DND-41 (cell line): ENCODE measurements at regions not wholly inside any gene's neighbourhood (a gene's known extent, or its start where the extent isn't known, plus 50 kb on each side); places are given as distances from the start of the nearest gene placed in this dataset.

ENCODE experiments used
- ATAC-seq: fragments of 200-7000 bp; cut with Tn5 transposase; 3 replicates; pipeline ENCODE4 v1.9.1; 2021; ENCODE audit warnings: low read depth; ENCODE audit not compliant: insufficient read depth
- DNase-seq: peaks from one replicate; pipeline ENCODE4 v3.0.0-alpha.2; 2020
- H2AFZ ChIP-seq: 2 replicates; pipeline ENCODE4 v1.6.0; 2012; ENCODE audit warnings: low read depth, low read length
- H3K27ac ChIP-seq: 2 replicates; pipeline ENCODE4 v1.5.1; 2012; ENCODE audit warnings: low read length, inconsistent platforms
- H3K27me3 ChIP-seq: fragments of 200-600 bp; sonication (generic); 2 replicates; pipeline ENCODE4 v1.6.0; 2012; ENCODE audit warnings: low read length, mild to moderate bottlenecking, inconsistent platforms; ENCODE audit not compliant: insufficient read depth, poor library complexity
- H3K36me3 ChIP-seq: 2 replicates; pipeline ENCODE4 v1.5.1; 2012; ENCODE audit warnings: low read length, inconsistent platforms; ENCODE audit not compliant: insufficient read depth
- H3K4me1 ChIP-seq: 2 replicates; pipeline ENCODE4 v1.5.1; 2012; ENCODE audit warnings: mild to moderate bottlenecking, low read length; ENCODE audit not compliant: insufficient read depth
- H3K4me2 ChIP-seq: 2 replicates; pipeline ENCODE4 v1.6.0; 2012; ENCODE audit warnings: mild to moderate bottlenecking, moderate library complexity, low read length, inconsistent platforms; ENCODE audit not compliant: insufficient read depth
- H3K4me3 ChIP-seq, 2 experiments: fragments of 200-600 bp in 1 of 2; shearing (Covaris generic) in 1 of 2; 2 replicates each; pipeline ENCODE4 v1.5.1; 2012 to 2016; ENCODE audit warnings: inconsistent platforms in 2 of 2, low read length in 2 of 2, mild to moderate bottlenecking in 2 of 2, low read depth in 1 of 2, moderate library complexity in 1 of 2
- H3K79me2 ChIP-seq: 2 replicates; pipeline ENCODE4 v1.6.0; 2012; ENCODE audit warnings: low read length, inconsistent platforms; ENCODE audit not compliant: insufficient read depth
- H3K9ac ChIP-seq: 2 replicates; pipeline ENCODE4 v1.6.0; 2012; ENCODE audit warnings: low read depth, mild to moderate bottlenecking, inconsistent platforms, low read length, moderate library complexity
- H3K9me3 ChIP-seq: 2 replicates; pipeline ENCODE4 v1.5.1; 2012; ENCODE audit warnings: low read length, moderate library complexity, mild to moderate bottlenecking, inconsistent platforms; ENCODE audit not compliant: insufficient read depth, severe bottlenecking
- H4K20me1 ChIP-seq: 2 replicates; pipeline ENCODE4 v1.6.0; 2012; ENCODE audit warnings: low read length; ENCODE audit not compliant: insufficient read depth
- CTCF ChIP-seq: IDR thresholded peaks from 2 replicates; pipeline ENCODE4 v1.5.1; 2012; ENCODE audit warnings: borderline replicate concordance, low read length, moderate library complexity, mild to moderate bottlenecking; ENCODE audit not compliant: poor library complexity, severe bottlenecking; ENCODE audit errors: extremely low read depth
- EZH2 ChIP-seq: IDR thresholded peaks from 3 replicates; pipeline ENCODE4 v1.6.1; 2012; ENCODE audit warnings: borderline replicate concordance, low read depth, mild to moderate bottlenecking, moderate library complexity, low read length, inconsistent platforms; ENCODE audit not compliant: severe bottlenecking

GRCh38 chr2:225112362-225113126, 70.3 kb upstream of the DOCK10 start:
- no peak overlapping the region for H3K4me2 ChIP-seq
- no peak for TF ChIP-seq EZH2
- TF ChIP-seq CTCF, result no peak
- no peaks in the 10 kb centered on the region for H3K79me2 ChIP-seq
- no peaks in the 10 kb centered on the region for H3K4me1 ChIP-seq
- ATAC-seq, result no peak
- H3K36me3 ChIP-seq, result no peaks in the 10 kb centered on the region
- no peak overlapping the region for H3K27ac ChIP-seq
- no peaks in the 10 kb centered on the region for H4K20me1 ChIP-seq
- H2AFZ ChIP-seq, result no peak overlapping the region
- H3K9me3 ChIP-seq, result no peaks in the 10 kb centered on the region
- no peak for DNase-seq
- no peak overlapping the region for H3K9ac ChIP-seq
- no peak overlapping the region for H3K4me3 ChIP-seq
- H3K27me3 ChIP-seq, result no peaks in the 10 kb centered on the region

GRCh38 chr2:225108805-225109204, 66.5 kb upstream of the DOCK10 start:
- Histone ChIP-seq H3K4me2 (no peak overlapping the region), H3K9ac (no peak overlapping the region), H2AFZ (no peak overlapping the region), H3K9me3 (no peaks in the 10 kb centered on the region), H3K4me3 (no peak overlapping the region), H4K20me1 (no peaks in the 10 kb centered on the region), H3K27me3 (no peaks in the 10 kb centered on the region), H3K79me2 (no peaks in the 10 kb centered on the region), H3K4me1 (no peaks in the 10 kb centered on the region), H3K27ac (no peak overlapping the region), H3K36me3 (no peaks in the 10 kb centered on the region)
- no peak for ATAC-seq
- DNase-seq, result no peak
- no peak for TF ChIP-seq EZH2
- no peak for TF ChIP-seq CTCF

GRCh38 chr2:225104971-225105370, 62.7 kb upstream of the DOCK10 start:
- DNase-seq, result no peak
- no peak for ATAC-seq
- no peaks in the 10 kb centered on the region for H3K9me3 ChIP-seq
- TF ChIP-seq CTCF (no peak), EZH2 (no peak)
- H3K79me2 ChIP-seq, result no peaks in the 10 kb centered on the region
- no peaks in the 10 kb centered on the region for H4K20me1 ChIP-seq
- no peak overlapping the region for H3K4me2 ChIP-seq
- H3K36me3 ChIP-seq, result no peaks in the 10 kb centered on the region
- no peaks in the 10 kb centered on the region for H3K4me1 ChIP-seq
- H3K9ac ChIP-seq, result no peak overlapping the region
- no peak overlapping the region for H2AFZ ChIP-seq
- H3K27ac ChIP-seq, result no peak overlapping the region
- no peak overlapping the region for H3K4me3 ChIP-seq
- H3K27me3 ChIP-seq, result no peaks in the 10 kb centered on the region
